HS-27A (cell line): ENCODE measurements at regions not wholly inside any gene's neighbourhood (a gene's known extent, or its start where the extent isn't known, plus 50 kb on each side); places are given as distances from the start of the nearest gene placed in this dataset.

Experiments used
- DNase-seq: peaks from one replicate; pipeline ENCODE4 v3.0.0-alpha.2; 2012; ENCODE audit warnings: low read depth, missing footprints

GRCh38 chr4:136754810-136755530 is 777.3 kb downstream of the PCDH18 start:
- DNase-seq: no peak

- no peak for DNase-seq
Observed at GRCh38 chr4:136751556-136751955, 780.7 kb downstream of the PCDH18 start.

GRCh38 chr4:136750897-136751296 is 781.4 kb downstream of the PCDH18 start:
- no peak for DNase-seq

GRCh38 chr4:136749989-136750388 is 782.3 kb downstream of the PCDH18 start:
- DNase-seq: no peak

- DNase-seq: no peak
Observed at GRCh38 chr4:136748773-136749172, 783.5 kb downstream of the PCDH18 start.

- no peak for DNase-seq
Observed at GRCh38 chr4:136748165-136748564, 784.1 kb downstream of the PCDH18 start.

- DNase-seq: no peak
Observed at GRCh38 chr4:136743238-136743637, 789.1 kb downstream of the PCDH18 start.

- no peak for DNase-seq
Observed at GRCh38 chr4:136742333-136742732, 790.0 kb downstream of the PCDH18 start.

GRCh38 chr4:136741468-136741867 is 790.8 kb downstream of the PCDH18 start:
- DNase-seq: no peak

GRCh38 chr4:136740326-136740725 is 792.0 kb downstream of the PCDH18 start:
- no peak for DNase-seq

- no peak for DNase-seq
Observed at GRCh38 chr4:136737066-136737465, 795.2 kb downstream of the PCDH18 start.

GRCh38 chr4:136731025-136731424 is 801.3 kb downstream of the PCDH18 start:
- DNase-seq: no peak

- DNase-seq: no peak
Observed at GRCh38 chr4:136725286-136726081, 806.8 kb downstream of the PCDH18 start.

- no peak for DNase-seq
Observed at GRCh38 chr4:136713140-136713539, 819.2 kb downstream of the PCDH18 start.

GRCh38 chr4:136709897-136710296 is 822.4 kb downstream of the PCDH18 start:
- no peak for DNase-seq

GRCh38 chr4:136706942-136707341 is 825.4 kb downstream of the PCDH18 start:
- DNase-seq: no peak

GRCh38 chr4:136699905-136700304 is 832.4 kb downstream of the PCDH18 start:
- DNase-seq: no peak

- no peak for DNase-seq
Observed at GRCh38 chr4:136691607-136692006, 840.7 kb downstream of the PCDH18 start.

GRCh38 chr4:136690360-136690759 is 841.9 kb downstream of the PCDH18 start:
- no peak for DNase-seq

- no peak for DNase-seq
Observed at GRCh38 chr4:136687596-136687995, 844.7 kb downstream of the PCDH18 start.

- no peak for DNase-seq
Observed at GRCh38 chr4:136687118-136687517, 845.2 kb downstream of the PCDH18 start.

GRCh38 chr4:136680761-136681160 is 851.5 kb downstream of the PCDH18 start:
- DNase-seq: no peak

- no peak for DNase-seq
Observed at GRCh38 chr4:136680271-136680670, 852.0 kb downstream of the PCDH18 start.
